Non-pigmented ciliary epithelial cell (primary cell): ENCODE measurements at regions not wholly inside any gene's neighbourhood (a gene's known extent, or its start where the extent isn't known, plus 50 kb on each side); places are given as distances from the start of the nearest gene placed in this dataset.

Source experiments
- DNase-seq: peaks from one replicate; pipeline ENCODE4 v3.0.0-alpha.2; 2010; ENCODE audit warnings: low read depth

DNA sequence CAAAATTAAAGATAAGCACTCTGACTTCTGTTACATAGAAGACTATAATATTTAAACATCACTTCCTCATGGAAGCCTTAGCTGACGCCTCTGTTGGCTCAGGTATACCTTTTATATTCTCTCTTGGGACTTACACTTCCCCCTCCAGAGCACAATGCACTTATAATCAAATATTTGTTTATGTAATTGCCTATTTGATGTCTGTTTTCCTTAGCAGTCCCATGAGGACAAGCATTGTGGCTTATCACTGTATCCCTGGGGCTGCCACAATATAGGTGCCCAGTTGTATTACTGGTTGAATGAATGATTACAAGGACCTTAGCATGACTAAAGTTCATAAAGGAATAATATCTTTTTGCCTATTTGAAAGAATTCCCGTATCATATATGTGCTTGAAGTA is 186.7 kb upstream of the VGLL2 start:
- DNase-seq: no peak

DNA sequence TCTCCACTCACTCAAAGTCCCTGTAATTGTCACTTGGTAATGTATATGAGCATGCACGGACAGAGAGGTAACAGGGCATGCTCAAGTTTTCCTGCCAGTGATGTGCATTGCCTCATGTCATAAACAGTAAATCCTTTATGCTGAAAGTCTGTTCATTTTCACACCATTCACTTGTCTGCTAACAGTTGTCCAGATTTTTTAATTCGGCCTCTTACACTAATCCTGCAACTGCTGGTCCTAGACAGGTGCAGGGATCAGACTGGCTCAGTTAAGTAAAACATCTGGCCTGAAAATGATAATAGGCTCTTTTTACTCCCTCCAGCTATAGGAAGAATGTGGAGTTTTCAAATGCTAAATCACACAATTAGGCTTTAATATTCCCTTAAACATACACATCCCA is 185.4 kb upstream of the VGLL2 start:
- DNase-seq: no peak

DNA sequence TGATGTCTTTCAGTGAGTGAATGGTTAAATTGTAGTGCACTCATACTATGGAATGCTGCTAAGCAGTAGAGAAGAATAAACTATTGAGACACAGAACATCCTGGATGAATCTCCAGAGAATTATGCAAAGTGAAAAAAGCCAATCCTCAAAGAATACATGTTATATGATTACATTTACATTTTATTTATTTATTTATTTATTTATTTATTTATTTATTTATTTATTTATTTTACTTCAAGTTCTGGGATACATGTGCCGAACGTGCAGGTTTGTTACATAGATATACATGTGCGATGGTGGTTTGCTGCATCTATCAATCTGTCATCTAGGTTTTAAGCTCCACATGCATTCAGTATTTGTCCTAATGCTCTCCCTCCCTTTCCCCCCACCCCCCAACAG is 175.8 kb upstream of the VGLL2 start:
- no peak for DNase-seq

DNA sequence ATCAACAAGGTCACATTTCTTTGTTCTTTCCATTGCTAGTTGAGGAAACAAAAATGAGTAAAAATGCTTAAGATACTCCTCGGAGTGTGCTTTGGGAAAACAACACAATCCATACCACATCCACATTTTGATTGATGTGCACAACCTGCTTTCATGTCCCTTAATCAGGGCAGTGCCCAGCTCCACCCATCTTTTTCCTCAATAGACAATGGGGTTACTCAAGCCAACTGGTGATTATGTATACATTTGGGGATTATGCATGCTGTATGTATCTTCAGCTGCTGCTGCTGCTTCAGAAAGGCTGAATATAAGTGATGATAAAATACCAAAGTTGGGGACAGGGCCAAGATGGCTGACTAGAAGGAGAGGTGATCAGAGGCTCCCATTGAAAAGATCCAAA is 155.2 kb upstream of the VGLL2 start:
- no peak for DNase-seq

DNA sequence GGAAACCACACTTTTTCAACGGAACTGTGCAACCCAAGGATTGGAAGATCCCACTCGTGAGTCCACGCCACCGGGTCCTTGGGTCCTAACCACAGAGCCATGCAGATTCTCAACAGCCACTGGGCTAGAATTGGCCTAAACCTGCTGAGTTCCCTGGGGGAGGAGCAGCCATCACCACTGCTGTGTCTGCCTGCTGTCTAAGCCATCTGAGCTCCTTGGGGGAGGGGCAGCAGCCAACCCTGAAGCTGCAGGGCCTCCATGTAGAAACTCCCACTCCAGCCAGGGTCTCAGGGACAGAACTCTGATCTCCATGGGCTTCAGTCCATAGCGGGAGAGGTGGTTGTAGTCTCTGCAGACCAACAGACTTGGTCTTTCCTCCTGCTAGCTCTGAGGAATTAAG is 154.6 kb upstream of the VGLL2 start:
- no peak for DNase-seq

DNA sequence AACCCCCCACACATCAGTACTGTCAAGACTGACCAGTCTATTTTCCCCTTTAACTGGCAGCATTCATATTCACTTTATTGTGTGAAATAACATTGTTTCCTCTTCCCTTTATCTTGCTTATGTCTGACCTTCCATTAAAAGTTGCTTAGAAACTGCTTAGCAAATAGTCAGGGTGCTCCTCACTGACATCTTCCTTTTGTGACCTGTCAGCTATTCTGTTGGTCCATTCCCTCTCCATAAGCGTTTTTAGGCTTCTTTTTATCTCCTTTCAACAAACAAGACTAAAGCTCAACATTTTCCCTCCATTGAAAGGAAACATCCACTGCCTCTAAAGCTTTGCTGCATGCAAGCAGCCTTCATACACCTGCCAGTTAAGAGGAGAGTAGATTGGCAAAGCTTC is 147.7 kb upstream of the VGLL2 start:
- DNase-seq: no peak

DNA sequence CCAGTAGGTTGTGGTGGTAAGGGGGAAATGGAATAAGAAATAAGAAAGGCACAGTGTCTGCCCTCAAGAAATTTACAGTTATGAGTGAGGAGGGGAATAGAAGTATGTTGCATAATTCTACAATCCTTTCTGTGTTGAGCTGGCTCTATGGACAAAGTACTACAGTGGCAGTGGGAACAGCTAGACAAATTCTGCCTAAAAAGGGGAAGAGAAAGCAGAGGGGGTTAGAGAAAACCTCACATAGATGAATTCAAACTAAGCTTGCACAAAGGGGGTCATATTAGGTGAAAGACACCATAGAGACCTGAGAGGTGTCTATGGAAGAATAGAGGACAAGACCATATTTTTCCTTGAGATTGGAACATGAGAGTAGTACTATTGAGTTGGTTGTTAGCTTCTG is 146.9 kb upstream of the VGLL2 start:
- DNase-seq: no peak

DNA sequence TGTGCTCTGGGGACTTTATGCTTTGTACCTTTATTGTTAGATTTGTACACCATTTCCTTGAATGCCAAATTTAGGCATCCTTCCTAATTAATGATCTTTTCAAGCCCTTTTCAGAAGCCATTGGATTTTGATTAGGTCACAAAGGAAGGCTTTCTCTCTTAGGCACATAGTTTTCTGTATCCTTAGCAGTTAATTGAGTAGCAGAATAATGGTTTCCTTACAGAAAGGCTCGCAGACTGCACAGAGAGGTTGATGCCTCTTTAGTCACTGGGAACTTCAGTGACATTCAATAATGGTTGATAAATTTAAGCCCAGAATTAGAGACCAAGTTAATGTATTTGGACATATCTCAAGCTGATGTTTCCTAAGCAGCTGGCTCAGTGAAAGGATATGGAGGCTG is 139.1 kb upstream of the VGLL2 start:
- no peak for DNase-seq

DNA sequence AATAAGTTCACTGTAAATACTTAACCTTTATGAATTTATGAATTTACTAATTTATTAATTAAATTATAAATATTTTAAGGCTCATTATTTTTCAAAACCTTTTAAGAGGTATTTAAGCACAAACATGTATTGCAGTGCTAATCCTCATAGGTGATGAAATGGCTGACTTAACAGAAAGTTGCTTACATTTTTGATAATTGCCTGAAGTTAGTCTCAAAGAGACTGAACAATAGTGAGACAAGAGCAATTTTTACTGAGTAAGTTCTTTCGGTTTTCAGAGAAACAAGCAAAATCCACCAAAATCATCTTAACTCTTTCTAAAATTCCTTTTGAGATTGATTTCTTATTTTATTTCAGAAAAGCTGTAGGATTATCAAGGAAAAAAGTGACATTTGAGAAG is 137.3 kb upstream of the VGLL2 start:
- no peak for DNase-seq

DNA sequence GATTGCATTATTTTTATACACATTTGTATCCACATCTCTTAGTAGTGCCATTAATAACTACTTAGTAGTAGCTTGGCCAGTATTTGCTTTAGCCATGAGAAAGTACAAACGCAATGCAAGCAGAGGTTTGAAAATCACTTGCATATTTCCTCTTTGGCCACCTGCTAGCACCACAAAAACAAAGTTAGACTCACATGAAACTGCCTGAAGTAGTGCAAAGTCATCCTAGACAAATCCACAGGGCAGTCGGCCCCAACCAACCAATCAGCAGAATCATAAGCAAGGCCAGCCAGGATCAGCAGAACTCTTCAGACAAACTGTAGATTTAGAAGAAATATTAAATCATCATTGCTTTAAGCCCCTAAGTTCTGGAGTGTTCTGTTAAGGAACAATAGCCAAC is 135.2 kb upstream of the VGLL2 start:
- no peak for DNase-seq

DNA sequence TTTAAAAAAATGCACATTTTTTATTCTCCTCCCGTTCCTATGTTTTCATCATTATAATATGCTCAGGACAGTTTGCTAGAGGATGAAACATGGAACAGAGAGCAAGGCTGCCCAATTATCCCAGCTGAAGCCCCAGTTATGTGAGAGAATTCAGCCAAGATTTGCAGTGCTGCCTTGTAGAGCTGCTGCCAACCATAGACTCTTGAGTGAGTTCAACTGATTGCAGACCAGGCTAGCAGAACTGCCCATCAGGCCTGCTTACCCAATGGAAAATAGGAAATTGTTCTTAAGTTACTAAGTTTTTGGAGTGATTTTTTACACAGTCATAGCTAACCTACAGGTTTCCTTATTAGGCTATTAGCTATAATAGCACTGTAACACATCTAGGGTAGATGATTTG is 128.7 kb upstream of the VGLL2 start:
- no peak for DNase-seq

DNA sequence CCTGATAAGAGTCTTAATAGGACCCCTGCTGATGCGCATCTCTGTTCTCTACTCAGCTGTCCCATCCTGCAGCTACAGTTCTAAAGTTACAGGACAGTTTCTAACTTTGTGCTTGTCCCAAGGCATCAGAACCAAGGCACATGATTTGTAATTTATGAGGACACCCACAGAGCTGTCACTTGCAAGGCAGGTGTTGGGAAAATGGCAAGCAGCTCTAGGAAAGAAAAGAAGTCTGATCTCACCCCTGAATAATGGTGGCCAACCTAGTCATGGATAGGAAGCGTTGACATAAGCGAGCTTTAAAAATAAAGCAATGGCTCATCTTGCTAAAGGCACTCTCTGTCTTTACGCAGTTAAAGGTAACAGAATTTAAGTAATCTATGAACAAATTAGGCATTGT is 127.6 kb upstream of the VGLL2 start:
- DNase-seq: no peak

DNA sequence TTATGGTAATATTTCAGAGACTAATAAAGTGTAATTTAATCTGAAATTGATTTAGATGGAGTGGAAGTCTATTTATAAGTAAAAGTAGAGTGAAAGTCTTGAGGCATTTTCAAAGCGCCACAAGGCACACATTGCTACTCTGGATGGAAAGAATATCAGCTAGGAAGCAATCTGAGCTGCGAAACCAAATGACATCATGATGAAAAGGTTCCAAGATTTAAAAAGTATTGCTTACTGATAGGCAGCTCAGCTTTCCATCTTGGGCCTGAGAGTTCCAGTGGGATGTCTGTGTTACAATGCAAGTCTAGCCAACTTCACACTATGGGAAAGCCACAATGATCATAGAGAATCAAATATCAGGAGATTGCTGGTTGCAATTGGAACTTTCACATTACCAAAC is 126.9 kb upstream of the VGLL2 start:
- no peak for DNase-seq

DNA sequence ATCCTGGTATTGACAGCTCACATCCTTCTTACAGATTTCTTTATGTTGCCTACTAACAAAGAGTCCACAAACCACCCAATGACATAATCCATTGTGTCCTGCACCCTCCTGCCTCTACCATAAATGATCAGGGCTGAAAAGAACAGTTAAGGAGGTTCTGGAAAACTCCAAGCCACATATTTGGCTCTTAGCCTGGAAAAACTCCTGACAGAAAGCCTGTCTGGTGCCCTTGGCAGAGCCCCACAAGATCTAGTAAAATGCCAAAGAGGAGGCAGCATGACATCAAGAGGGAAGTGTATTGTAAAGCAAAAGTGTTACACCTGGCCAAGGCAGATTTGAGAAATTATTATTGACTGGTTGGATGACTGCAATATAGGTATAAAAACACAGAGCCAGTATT is 126.4 kb upstream of the VGLL2 start:
- no peak for DNase-seq

DNA sequence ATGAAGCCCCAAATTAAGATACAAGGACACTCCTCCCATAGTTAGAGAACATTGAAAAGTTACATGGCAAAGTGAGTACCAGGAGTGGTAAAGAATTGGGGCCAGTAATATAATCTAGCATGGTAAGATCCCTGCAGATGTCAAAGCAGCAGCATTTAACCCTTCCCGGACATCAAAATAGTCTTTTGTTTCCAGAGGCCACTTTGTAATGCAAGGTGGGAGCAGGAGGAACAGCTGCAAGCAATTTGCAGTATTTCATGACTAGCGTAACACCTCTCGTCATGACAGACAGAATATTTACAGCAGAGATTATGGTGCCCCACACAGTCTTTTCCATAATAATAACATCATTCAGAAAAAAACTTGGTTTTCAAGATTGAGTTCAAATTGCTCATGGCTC is 123.2 kb upstream of the VGLL2 start:
- no peak for DNase-seq

DNA sequence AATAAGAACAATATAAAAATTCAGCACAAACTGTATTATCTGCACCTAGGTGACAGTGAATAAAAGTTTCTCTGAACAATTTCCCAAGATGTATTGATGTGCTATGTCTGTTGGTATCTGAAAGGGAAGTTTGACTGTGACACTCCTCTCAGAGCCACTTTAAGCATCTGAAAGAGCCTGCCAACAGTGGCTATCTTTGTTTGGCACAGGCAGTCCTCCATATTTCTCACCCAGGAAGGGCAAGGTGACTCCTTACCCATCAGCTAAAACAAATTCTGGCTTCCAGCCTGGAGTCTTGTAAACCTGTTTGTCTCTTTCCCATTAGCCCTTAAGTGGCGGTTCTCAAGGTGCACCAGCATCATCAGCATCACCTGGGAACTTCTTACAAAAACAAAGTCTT is 122.4 kb upstream of the VGLL2 start:
- DNase-seq: no peak

DNA sequence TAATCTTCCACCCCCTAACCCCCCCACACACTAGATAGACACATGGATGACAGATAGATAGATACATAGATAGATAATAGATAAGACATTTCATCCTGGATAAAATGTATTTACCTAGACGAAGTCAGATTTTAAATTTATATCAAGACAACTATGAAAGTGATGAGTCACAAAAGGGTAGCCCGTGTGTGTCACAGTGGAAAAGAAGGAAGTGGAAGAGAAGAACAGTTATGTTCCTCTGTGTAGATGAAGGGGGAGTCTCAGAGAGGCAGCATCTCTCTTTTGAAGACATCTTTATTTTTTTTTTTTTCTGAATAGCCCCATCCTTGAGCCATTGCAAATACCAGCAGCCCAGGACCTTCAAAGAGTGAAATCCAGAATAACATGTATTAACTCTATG is 121.7 kb upstream of the VGLL2 start:
- DNase-seq: no peak

DNA sequence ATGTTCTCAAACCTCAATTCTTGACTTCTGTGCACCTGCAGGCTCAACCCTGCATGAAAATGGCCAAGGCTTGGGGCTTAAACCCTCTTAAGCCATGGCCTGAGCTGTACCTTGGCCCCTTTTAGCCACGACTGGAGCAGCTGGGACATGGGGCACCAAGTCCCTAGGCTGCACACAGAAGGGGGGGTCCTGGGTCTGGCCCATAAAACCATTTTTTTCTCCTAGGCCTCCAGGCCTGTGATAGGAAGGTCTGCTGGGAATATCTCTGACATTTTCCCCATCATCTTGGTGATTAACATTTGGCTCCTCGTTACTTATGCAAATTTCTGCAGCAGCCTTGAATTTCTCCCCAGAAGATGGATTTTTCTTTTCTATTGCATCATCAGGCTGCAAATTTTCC is 119.4 kb upstream of the VGLL2 start:
- DNase-seq: no peak

DNA sequence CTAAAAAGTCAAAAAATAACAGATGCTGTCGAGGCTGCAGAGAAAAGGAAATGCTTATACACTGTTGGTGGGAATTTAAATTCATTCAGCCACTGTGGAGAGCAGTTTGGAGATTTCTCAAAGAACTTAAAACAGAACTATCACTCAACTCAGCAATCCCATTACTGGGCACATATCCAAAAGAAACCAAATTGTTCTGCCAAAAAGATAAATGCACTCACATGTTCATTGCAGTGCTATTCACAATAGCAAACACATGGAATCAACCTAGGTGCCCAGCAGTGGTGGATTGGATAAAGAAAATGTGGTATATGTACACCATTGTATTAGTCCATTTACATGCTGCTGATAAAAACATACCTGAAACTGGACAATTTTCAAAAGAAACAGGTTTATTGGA is 116.0 kb upstream of the VGLL2 start:
- DNase-seq: no peak

DNA sequence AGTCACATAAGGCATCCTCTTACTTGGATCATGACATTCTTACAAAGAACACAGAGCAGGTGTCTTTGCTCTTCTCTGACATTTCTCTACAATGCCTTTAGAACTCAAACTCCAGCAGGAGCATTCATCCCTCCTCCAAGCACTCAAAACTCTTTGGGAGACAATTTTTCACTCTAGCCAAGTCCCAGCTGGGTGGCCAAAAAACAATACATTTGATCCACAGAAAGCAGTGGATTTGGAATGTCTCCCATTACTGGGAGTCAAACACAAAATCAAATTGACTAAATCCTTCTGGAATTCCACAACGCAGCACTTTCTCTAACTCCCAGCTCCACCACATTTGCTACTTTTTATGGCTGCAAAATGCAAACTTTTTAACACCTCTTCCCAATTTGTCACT is 108.6 kb upstream of the VGLL2 start:
- no peak for DNase-seq

DNA sequence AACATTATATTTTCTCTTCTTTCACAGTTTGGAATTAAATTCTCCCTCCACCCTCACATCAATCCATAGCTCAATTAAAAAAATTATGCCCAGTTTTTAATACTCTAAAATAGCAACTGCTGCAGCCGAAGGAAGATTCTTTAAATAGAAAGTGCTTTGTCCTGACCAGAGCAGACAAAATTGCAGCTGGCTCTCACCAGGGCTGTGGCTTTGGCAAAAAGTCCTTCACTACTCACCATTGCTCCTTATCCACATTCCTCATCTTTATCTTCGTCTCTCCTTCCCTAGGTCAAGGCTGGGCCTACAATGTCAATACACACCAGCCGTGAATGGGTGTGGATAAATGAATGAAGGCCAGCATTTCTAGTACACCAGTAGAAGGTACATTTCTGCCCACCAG is 107.9 kb upstream of the VGLL2 start:
- no peak for DNase-seq

DNA sequence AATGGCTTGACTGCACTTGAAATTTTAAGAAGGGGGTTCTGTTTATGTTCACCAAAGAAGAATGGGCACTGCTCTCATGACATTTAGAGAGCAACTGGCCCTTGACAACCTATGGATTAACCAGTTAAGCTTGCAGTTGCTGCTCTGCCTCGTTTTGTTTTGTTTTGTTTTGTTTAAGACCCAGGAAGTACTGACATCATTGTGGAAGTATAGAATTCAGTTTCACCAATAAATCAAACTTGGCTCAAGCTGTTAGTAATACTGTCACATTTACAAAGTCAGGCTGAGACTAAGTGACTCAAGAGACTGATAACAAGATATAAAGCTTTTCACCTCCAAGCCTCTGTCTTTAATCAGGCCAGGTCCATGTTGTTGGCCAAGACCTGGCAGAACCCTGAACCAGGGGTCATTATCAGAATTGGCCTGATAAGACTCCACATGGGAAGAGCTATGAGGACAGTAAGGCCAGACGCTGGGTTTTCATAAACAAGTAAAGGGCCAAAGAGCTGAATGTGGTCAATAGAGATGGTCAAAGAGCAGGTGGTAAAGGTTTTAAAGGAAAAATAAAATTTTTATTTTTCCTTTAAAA is 99.4 kb upstream of the VGLL2 start:
- no peak for DNase-seq

DNA sequence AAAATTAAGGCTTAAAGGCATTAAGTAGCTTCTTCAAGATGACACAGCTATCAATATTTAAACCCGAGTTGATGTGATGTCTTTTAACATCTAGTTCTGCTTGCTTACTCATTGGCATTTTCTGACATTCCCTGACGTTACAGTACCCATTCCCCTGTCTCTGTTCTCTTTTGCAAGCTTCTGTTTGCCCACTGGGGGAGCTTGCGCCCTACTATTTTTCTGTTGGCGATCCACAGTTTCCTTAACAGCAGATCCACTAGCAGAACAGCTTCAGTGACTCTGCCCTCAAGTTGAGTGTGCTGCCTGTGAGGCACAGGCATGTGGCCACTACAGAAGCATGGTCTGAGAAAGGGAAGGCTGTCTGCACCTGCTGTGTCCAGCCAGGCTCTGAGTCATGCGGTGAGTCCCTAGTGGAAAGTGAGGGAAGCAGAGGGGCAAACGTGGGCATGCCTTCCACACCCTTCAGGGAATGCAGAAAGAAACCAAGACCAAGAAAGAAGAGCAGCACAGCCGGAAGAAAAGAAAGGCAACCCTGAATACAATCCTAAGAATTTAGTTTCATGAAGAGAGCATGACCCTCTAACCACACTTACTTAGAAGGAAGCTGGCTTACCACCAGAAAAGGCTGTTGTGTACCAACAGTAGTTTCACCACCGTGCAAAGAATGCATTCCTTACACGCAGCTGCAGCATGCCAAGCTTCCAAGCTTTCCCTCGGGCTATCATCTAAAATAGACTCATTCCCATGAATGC is 97.7 kb upstream of the VGLL2 start:
- DNase-seq: peak; percentile 14

DNA sequence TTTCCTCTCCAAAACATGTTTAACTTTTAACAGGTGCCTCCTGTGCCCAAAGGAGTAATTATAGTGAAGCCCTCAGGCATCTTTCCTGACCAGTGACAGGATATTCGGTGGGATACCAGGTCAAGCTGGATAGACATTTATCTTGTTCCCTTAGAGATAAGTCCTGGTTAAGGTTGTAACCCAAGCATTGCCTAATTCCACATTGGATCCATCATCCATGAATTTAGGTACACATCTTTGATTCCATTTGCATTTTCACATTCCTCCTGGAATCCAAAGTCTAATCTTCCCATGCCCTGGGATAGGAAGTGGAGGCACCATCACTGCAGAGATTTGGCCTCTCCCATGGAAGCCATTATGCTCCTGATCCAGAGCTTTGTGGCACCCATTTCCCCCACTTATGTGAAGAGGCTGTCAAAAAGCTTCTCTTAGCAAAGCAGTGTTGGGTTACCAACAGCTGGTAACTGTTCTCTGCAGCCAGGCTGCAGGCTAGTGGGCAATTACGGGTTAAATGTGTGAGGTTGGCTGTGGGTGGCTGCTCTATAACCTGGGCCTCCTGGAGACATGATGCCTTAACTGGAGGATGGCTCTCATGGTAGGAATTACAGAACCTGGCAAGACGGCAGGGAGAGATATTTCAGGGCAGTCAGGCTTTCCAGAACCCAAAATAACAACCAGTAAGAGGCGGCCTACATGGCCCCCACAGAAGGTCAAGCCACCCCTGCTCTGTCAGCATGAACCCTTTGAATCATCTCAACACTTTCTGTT is 96.9 kb upstream of the VGLL2 start:
- DNase-seq: no peak
